Hematopoietic multipotent progenitor cell treated with erythropoietin and hydrocortisone succinate and interleukin-3 and kit ligand, for 17 days (in vitro differentiated cells): ENCODE measurements at regions not wholly inside any gene's neighbourhood (a gene's known extent, or its start where the extent isn't known, plus 50 kb on each side); places are given as distances from the start of the nearest gene placed in this dataset.
"Not testable (repeated sequence)": the region's sequence is repeated elsewhere in the genome, so short reads cannot be mapped to it uniquely, and the experiment has no call there.

Experiments used
- DNase-seq: peaks from one replicate; pipeline ENCODE4 v3.0.0-alpha.2; 2015; ENCODE audit warnings: low spot score

DNA sequence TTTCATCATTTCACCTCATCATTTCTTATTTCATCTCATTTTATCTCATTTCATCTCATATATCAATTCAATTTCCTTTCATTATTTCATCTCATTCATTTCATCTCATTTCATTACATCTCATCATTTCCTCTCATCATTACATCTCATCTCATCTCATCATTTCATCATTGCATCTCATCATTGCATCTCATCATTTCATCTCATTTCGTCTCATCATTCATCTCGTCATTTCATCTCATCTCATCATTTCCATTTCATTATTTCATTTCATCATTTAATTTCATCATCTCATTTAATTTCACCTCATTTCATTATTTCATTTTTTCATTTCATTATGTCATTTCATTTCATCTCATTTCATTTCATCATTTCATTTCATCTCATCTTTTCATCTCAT lies 168.5 kb upstream of the FAM72C start:
- DNase-seq: not testable (repeated sequence)

DNA sequence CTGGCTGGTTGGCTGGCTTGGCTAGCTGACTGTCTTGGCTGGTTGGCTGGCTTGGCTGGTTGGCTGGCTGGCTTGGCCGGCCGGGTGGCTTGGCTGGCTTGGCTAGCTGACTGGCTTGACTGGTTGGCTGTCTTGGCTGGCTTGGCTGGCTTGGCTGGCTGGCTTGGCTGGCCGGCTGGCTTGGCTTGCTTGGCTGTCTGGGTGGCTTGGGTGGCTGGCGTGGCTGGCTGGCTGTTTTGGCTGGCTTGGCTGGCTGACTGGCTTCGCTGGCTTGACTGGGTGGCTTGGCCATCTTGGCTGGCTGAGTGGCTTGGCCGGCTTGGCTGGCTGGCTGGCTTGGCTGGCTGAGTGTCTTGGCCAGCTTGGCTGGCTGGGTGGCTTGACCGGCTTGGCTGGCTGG lies 133.2 kb upstream of the FAM72C start:
- not testable (repeated sequence) for DNase-seq

DNA sequence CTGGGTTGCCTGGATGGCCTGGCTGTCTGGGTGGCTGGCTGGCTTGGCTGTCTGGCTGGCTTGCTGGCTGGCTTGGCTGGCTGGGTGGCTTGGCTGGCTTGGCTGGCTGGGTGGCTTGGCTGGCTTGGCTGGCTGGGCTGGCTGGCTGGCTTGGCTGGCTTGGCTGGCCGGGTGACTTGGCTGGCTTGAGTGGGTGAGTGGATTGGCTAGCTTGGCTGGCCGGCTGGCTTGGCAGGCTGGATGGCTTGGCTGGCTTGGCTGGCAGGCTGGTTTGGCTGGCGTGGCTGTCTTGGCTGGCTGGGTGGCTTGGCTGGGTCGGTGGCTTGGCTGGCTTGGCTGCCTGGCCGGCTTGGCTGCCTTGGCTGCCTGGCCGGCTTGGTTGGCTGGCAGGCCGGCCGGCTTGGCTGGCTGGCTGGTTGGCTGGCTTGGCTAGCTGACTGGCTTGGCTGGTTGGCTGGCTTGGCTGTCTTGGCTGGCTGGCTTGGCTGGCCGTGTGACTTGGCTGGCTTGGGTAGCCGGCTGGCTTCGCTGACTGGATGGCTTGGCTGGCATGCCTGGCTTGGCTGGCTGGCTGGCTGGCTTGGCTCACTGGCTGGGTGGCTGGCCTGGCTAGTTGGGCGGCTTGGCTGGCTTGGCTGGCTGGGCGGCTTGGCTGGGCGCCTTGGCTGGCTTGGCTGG lies 132.4 kb upstream of the FAM72C start:
- not testable (repeated sequence) for DNase-seq

DNA sequence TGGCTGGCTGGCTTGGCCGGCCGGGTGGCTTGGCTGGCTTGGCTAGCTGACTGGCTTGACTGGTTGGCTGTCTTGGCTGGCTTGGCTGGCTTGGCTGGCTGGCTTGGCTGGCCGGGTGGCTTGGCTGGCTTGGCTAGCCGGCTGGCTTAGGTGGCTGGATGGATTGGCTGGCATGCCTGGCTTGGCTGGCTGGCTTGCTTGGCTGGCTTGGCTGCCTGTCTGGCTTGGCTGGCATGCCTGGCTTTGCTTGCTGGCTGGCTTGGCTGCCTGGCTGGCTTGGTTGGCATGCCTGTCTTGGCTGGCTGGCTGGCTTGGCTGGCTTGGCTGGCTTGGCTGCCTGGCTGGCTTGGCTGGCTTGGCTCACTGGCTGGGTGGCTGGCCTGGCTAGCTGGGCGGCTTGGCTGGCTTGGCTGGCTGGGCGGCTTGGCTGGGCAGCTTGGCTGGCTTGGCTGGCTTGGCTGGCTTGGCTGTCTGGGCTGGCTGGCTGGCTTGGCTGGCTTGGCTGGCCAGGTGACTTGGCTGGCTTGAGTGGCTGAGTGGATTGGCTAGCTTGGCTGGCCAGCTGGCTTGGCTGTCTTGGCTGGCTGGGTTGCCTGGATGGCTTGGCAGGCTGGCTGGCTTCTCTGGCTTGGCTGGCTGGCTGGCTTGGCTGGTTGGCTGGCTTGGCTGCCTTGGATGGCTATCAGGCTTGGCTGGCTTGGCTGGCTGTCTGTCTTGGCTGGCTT lies 131.5 kb upstream of the FAM72C start:
- not testable (repeated sequence) for DNase-seq

DNA sequence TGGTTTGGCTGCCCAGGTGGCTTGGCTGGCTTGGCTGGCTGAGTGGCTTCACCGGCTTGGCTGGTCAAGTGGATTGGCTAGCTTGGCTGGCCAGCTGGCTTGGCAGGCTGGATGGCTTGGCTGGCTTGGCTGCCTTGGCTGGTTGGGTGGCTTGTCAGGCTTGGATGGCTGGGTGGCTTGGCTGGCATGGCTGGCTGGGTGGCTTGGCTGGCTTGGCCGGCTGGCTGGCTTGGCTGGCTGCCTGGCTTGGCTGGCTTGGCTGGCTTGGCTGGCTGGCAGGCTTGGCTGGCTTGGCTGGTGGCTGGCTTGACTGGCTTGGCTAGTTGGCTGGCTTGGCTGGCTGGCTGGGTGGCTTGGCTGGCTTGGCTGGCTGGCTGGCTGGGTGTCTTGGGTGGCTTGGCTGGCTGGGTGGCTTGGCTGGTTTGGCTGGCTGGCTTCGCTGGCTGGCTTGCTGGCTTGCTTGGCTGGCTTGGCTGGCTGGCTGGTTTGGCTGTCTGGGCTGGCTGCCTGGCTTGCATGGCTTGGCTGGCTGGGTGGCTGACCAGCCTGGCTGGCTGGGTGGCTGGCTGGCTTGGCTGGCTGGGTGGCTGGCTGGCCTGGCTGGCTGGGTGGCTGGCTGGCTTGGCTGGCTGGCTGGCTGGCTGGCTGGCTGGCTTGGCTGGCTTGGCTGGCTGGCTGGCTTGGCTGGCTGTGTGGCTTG lies 130.4 kb upstream of the FAM72C start:
- DNase-seq: peak; percentile 1

DNA sequence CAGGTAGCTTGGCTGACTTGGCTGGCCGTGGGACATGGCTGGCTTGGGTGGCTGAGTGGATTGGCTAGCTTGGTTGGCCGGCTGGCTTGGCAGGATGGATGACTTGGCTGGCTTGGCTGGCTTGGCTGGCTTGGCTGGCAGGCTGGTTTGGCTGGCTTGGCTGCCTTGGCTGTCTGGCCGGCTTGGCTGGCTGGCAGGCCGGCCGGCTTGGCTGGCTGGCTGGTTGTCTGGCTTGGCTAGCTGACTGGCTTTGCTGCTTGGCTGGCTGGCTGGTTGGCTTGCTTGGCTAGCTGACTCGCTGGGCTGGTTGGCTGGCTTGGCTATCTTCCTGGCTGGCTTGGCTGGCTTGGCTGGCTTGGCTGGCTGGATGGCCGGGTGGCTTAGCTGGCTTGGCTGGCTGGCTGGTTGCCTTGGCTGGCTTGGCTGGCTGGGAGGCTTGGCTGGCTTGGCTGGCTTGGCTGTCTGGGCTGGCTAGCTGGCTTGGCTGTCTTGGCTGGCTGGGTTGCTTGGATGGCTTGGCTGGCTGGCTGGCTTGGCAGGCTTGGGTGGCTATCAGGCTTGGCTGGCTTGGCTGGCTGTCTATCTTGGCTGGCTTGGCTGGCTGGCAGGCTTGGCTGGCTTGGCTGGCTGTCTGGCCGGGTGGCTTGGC lies 129.7 kb upstream of the FAM72C start:
- DNase-seq: no peak

DNA sequence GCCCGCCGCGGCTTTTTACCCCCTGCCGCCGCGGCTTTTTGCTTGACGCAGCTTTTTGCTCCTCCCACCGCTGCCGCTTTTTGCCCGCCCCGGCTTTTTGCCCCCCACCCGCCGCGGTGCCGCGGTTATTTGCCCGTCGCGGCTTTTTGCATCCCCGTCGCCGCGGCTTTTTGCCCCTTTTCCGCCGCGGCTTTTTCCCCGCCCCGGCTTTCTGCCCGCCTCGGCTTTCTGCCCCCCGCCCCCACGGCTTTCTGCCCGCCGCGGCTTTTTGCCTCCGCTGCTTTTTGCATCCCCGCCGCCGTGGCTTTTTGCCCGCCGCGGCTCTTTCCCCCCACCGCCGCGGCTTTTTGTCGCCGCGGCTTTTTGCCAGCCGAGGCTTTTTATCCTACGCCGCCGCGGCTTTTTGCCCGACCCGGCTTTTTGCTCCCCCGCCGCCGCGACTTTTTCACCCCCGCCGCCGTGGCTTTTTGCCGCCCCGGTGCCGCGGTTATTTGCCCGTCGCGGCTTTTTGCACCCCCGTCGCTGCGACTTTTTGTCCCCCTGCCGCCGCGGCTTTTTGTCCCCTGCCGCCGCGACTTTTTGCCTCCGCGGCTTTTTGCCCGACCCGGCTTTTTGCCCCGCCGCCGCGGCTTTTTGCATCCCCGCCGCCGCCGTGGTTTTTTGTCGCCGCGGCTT lies 105.5 kb upstream of the FAM72C start:
- DNase-seq: not testable (repeated sequence)

DNA sequence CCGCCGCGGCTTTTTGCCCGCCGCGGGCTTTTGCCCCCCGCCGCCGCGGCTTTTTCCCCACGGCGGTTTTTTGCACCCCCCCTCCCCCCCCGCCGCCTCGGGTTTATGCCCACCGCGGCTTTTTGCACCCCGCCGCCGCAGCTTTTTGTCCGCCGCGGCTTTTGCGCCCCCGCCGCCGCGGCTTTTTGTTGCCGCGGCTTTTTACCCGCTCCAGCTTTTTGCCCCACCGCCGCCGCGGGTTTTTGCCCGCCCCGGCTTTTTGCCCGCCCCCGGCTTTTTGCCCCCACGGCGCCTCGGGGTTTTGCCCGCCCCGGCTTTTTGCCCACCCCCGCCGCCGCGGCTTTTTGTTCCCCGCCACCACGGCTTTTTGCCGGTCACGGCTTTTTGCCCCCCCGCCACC lies 104.9 kb upstream of the FAM72C start:
- not testable (repeated sequence) for DNase-seq

DNA sequence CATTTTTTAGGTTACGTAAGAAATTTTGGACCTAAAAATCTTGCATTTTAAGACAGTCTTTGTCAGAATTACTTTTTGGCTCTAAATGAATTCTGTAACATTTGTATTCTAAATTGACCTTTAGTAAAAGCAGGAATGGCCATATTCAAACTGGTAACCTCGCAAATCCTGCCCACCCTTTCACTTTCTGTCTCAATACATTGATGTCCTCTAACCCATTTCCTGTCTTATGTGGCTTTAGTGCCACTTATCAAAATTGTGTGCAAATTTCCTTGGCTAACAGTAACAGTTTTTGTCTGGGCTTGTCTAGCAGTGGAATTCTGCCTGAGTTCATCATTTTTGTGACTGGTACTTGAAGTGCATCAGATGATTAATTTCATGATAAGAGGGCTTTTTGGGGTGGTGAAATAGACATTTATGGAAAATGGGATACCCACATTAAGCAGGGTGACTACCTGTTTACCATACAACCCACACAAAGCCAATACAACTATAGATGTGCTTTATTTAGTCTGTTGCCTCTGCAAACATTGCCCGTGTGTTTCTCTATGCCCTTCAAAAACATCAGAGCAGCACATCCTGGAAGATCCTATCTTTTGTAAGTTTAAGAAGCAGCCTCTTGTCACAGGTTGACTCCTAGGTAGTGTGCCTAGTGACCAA lies 98.7 kb upstream of the FAM72C start:
- not testable (repeated sequence) for DNase-seq

DNA sequence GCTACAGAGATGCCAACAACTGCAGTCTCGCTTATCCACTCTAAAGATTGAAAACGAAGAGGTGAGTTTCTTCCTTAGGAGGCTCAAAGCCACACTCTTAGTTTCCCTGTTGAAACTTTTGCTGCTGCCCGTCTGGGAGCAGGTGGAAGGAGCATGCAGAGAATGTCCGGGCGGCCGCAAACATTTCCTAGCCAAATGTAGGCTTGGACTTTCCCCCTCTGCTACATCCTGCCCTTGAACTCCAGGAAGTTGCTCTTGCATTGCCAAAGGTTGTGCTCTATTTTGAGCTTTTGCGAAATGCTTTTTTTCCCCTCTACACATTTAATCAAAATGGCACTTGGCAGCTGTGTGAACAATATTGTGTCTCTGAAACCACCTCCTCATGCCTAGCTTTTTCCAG lies 95.3 kb upstream of the FAM72C start:
- not testable (repeated sequence) for DNase-seq

DNA sequence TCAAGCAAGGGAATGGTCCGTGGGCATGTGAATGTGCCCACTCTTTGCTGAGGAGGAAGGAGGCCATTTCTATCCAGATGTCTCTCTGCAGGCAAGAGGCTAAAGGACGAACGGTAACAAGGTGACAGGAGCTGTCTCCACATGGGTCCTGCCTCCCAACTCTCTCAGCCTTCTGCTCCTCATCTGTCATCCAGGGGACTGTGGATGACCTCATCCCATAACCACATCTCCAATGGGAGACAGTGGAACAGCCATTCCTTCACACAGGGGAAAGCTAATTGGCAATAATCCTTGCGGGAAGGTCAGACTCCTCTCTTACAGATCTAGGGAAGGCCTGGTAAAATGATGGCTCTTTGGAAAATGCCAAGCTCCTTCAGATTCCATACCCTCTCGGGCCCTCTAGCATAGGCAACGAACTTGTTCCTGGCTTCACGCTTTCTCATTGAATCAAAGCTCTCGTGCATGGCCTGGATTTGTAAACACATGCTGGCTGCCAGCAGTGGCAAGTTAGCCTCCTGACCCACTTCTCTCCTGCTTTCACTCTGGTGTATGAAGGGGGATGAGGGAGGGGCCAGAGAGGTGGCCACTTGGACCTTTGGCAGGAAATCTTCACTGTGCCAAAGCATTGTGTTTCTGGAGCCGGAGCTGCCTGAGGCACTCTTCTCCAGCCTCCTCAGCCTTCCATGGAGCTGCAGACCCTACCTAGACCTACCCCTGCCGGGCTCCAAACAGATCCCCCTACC lies 94.5 kb upstream of the FAM72C start:
- not testable (repeated sequence) for DNase-seq

DNA sequence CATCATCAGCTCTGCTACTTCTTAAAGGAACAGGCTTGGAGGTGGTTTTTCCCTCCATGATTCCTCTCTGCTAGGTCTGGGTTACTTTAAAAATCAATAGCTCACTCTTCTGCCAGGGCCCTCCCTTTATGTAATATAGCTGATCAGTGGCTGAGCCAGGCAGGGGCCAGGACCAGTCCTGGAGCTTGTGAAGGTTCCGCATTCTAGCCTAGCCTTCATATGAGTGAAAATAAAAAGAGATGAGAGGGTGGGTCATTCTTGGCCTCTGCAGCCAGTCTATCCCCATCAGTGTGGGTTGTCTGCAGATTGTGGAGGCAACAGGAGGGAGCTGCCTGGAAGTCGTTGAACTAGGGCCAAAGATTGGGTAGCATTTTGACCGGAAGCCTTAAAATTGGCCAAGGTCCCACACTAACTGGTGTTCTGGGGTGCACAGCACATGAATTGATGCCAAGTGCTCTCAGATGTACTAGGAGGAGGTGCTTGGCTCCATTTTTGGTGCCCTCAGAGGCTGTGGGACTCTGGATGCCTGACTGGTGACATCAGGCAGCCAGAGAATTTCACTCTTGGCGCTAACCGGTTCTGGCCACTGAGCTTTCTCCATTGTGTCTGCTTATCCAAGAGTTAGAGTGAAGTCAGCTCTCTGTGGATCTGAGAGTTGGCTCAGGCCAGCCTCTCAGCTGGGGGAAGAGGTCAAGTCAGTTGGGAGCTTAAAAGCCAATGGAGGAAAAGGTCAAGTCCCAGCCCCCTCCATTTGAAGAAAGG lies 93.7 kb upstream of the FAM72C start:
- not testable (repeated sequence) for DNase-seq

DNA sequence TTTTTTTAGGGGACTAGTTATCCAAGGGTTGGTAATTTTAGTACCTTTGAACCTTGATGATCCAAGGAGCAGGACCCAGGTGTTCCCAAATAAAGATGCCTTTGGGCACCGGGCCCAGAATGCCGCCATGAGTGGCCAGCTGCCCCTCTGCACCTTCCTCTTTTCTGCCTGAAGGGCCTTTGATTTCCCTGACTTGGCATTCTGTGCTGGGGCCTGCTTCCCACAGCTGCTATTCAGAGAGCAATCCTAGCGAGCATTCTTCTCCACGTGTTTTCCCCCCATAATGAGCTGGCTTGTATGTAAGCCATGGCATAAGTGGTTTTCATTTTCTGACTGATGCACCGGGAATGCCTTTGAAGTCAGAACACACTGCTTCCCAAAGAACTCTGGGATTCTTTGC lies 77.6 kb upstream of the FAM72C start:
- DNase-seq: not testable (repeated sequence)

DNA sequence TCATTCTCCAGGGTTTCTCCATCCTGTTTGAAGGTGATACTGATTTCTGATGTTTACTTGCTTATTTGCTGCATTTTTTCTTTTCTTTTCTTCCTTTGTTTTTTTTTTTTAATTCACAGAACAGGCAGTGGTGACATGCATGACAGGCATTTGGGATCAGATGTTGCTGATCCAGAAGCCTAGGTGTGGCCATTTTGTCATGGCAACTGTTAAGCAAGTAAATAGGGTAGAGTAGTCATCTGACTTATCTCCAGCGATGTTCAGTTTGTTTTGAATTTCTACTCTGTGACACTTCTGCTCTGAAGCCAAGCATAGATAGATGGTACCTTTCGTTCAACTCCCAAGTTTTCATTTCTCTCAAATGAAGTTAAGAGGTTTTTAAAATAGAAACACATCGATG lies 74.9 kb upstream of the FAM72C start:
- not testable (repeated sequence) for DNase-seq

DNA sequence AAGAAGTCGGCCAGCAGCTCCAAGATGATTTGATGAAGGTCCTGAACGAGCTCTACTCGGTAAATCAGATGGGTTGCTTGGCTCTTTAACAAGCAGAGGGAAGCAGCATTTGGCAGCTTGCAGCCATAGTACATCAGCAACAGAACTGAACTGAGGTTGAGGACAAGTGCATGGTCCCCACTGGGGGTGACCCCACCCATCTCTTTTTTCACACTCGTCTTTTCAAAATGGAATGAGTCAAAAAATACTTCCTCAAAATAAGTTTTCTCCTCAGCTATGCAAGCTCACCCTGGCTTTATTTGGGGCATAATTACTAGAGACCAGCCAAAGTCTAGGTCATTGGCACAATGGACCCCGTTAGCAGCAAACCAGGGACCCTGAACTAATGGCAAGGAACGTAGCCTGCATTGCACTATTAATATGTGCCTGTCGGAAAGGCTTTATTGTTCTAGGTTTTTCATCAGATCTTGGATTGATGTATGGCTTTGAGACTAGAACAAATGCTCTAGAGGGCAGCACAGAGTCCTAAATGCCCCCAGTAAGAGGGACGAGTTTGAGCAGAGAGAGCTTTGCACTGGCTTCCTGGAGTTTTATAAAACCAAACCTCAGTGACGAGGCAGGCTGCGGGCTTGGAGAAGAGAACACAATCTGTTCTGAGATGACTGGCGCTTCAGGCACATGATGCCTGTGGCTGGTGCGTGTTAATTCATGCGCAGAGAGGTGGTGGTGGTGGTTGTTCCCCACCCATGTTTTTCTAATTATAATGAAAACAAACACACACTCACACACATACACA lies 74.2 kb upstream of the FAM72C start:
- not testable (repeated sequence) for DNase-seq

DNA sequence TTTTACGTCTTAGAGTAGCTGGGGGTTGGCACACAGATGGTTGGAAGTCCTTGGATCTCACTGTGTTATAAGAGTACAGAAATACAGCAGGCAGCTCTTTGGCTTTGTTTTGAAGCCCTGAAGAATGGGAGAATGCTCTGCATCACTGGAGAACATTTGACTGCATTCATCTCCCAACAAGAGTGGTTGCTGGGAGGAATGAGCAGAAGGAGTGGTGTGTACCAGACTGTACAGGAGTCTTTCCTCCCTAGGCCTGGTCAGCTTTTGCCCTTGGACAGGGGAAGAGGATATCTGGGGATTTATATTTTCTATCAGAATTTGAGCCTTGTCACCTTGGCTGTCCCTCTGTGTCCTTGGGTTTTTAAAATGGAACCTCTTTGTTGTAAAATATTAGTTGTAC lies 70.5 kb upstream of the FAM72C start:
- DNase-seq: not testable (repeated sequence)

DNA sequence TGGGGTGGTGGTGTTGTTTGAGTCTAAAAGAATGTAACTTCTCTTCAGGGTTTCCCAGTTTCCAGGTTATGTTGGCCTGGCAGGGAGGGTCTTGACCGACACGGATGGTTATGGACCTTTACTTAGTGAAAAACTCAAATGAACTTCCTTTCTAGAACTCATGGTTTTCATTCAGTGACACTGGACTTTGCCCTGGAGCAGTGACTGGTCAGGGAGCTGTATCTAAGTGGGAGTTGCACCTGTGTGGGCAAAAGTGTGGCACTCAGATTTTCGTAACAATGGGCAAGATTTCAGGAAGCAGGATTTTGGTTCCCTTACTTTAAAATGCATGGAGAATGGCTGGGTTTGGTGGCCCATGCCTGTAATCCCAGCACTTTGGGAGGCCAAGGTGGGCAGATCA lies 68.5 kb upstream of the FAM72C start:
- not testable (repeated sequence) for DNase-seq

DNA sequence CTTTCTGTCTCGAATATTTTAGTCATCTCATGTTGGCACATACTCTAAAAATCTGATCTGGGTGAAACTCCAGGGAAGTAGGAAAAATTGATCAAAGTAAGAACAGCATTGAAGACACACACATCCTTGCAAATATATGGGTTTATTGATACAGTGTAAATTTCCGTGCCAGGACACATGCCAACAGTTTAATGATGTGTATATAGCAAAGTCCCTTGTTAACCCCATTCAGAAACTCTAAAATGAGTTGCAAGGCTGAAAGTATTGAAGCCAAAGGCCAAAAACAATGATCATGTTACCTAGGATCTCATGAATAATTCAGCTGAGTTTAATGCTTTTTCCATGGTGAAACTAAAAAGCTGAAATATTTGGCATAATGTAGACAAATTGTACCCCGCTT lies 62.3 kb upstream of the FAM72C start:
- not testable (repeated sequence) for DNase-seq

DNA sequence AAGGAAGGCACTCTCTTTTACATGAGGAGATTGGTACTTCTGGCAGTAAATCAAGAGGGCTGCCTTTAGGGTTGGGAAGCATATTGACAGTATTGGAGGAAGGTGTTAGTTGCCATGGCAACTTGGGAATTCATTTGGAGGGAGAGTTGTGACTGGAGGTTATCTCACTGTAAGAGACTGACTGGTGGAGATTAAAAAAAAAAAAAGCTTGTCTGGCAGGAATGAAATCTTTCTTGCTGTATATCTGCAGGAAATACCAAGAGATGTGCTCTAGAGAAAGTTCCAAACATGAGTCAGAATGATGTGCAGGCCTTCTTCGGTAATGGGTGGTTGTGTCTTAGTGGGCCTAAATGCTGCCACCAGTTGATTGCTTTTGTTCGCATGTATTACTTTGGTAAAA lies 59.8 kb upstream of the FAM72C start:
- not testable (repeated sequence) for DNase-seq
